WTC11 (cell line): ENCODE measurements at regions not wholly inside any gene's neighbourhood (a gene's known extent, or its start where the extent isn't known, plus 50 kb on each side); places are given as distances from the start of the nearest gene placed in this dataset.

Experiments
- ATAC-seq: fragments of 200-7000 bp; cut with Tn5 transposase; 2 replicates; pipeline ENCODE4 v1.10.0; 2021; ENCODE audit warnings: mild to moderate bottlenecking, moderate library complexity
- CTCF ChIA-PET: fragments of 300-600 bp; sonication (Branson Sonifier 250); formaldehyde crosslinking; loops from one replicate; lab custom pipeline; 2021; ENCODE audit warnings: antibody characterized with exemption; lab: Charles Lee
- POLR2A ChIA-PET: fragments of 350-600 bp; sonication (Branson Sonifier 250); formaldehyde crosslinking; loops from one replicate; lab custom pipeline; 2021; ENCODE audit warnings: antibody characterized with exemption; lab: Charles Lee
- DNase-seq: peaks from one replicate; pipeline ENCODE4 v3.0.0; 2021; ENCODE audit warnings: low spot score
- H3K27ac Mint-ChIP-seq: 2 replicates; pipeline ENCODE4 v1.8.0; 2021; ENCODE audit warnings: mixed read lengths
- H3K27me3 Mint-ChIP-seq: 2 replicates; pipeline ENCODE4 v1.8.0; 2021; ENCODE audit warnings: low read depth, mild to moderate bottlenecking, moderate library complexity, mixed read lengths
- H3K36me3 Mint-ChIP-seq: 2 replicates; pipeline ENCODE4 v1.8.0; 2021; ENCODE audit warnings: mixed read lengths
- H3K4me1 Mint-ChIP-seq: 2 replicates; pipeline ENCODE4 v1.8.0; 2022; ENCODE audit warnings: mixed read lengths
- H3K4me3 Mint-ChIP-seq: 2 replicates; pipeline ENCODE4 v1.8.0; 2021; ENCODE audit warnings: mild to moderate bottlenecking, moderate library complexity, mixed read lengths
- H3K9me3 Mint-ChIP-seq: 2 replicates; pipeline ENCODE4 v1.8.0; 2021; ENCODE audit warnings: mixed read lengths
- ATF6 ChIP-seq: sonication (generic); formaldehyde crosslinking; IDR thresholded peaks from 2 replicates; pipeline ENCODE4 v1.8.1; 2023; ENCODE audit warnings: mild to moderate bottlenecking, missing genetic modification reagents
- CTCF ChIP-seq: fragments of 200-600 bp; IDR thresholded peaks from 2 replicates; pipeline ENCODE4 v1.8.0; 2022; ENCODE audit warnings: antibody characterized with exemption
- ELF4 ChIP-seq: sonication (generic); formaldehyde crosslinking; IDR thresholded peaks from 2 replicates; pipeline ENCODE4 v1.8.1; 2022; ENCODE audit warnings: low read depth, mild to moderate bottlenecking, moderate library complexity, missing genetic modification reagents
- EMX1 ChIP-seq: fragments of 250-450 bp; sonication (Bioruptor Pico); IDR thresholded peaks from 2 replicates; pipeline ENCODE4 v1.8.0; 2021; ENCODE audit warnings: mild to moderate bottlenecking
- FOXJ3 ChIP-seq: sonication (generic); formaldehyde crosslinking; IDR thresholded peaks from 2 replicates; pipeline ENCODE4 v1.9.0; 2021; ENCODE audit warnings: missing genetic modification reagents, mild to moderate bottlenecking, borderline replicate concordance
- FOXP1 ChIP-seq: sonication (generic); formaldehyde crosslinking; IDR thresholded peaks from 2 replicates; pipeline ENCODE4 v1.8.0; 2022; ENCODE audit warnings: missing genetic modification reagents, mild to moderate bottlenecking, moderate library complexity, borderline replicate concordance
- KAT7 ChIP-seq: sonication (generic); formaldehyde crosslinking; IDR thresholded peaks from 2 replicates; pipeline ENCODE4 v1.8.1; 2023; ENCODE audit warnings: missing genetic modification reagents, mild to moderate bottlenecking, borderline replicate concordance
- MXD4 ChIP-seq: fragments of 250-450 bp; sonication (Bioruptor Pico); IDR thresholded peaks from 2 replicates; pipeline ENCODE4 v1.8.0; 2021; ENCODE audit warnings: mild to moderate bottlenecking, moderate library complexity, borderline replicate concordance
- NFATC4 ChIP-seq: fragments of 250-450 bp; sonication (Bioruptor Pico); IDR thresholded peaks from 2 replicates; pipeline ENCODE4 v1.9.0; 2021; ENCODE audit warnings: mild to moderate bottlenecking
- NFE2L1 ChIP-seq: sonication (generic); formaldehyde crosslinking; IDR thresholded peaks from 2 replicates; pipeline ENCODE4 v1.8.1; 2023; ENCODE audit warnings: missing genetic modification reagents
- NFYB ChIP-seq: sonication (generic); formaldehyde crosslinking; conservative IDR thresholded peaks from 2 replicates; pipeline ENCODE4 v1.8.0; 2022; ENCODE audit warnings: low read depth, missing genetic modification reagents
- NR3C1 ChIP-seq: sonication (generic); formaldehyde crosslinking; conservative IDR thresholded peaks from 2 replicates; pipeline ENCODE4 v1.8.1; 2023; ENCODE audit warnings: low read depth, mild to moderate bottlenecking, missing genetic modification reagents
- RORB ChIP-seq: fragments of 250-450 bp; sonication (Bioruptor Pico); IDR thresholded peaks from 2 replicates; pipeline ENCODE4 v1.9.0; 2021; ENCODE audit warnings: mild to moderate bottlenecking
- SMAD3 ChIP-seq: sonication (generic); formaldehyde crosslinking; IDR thresholded peaks from 2 replicates; pipeline ENCODE4 v1.8.0; 2022; ENCODE audit warnings: missing genetic modification reagents, mild to moderate bottlenecking, borderline replicate concordance
- TCF7 ChIP-seq: sonication (generic); formaldehyde crosslinking; IDR thresholded peaks from 2 replicates; pipeline ENCODE4 v1.8.0; 2022; ENCODE audit warnings: mild to moderate bottlenecking, low read depth, missing genetic modification reagents, moderate library complexity
- USF1 ChIP-seq: sonication (generic); formaldehyde crosslinking; IDR thresholded peaks from 2 replicates; pipeline ENCODE4 v1.8.0; 2022; ENCODE audit warnings: mild to moderate bottlenecking, missing genetic modification reagents
- ZMAT4 ChIP-seq: fragments of 250-450 bp; sonication (Bioruptor Pico); IDR thresholded peaks from 2 replicates; pipeline ENCODE4 v1.9.0; 2021; ENCODE audit warnings: mild to moderate bottlenecking
- ZNF121 ChIP-seq: sonication (generic); formaldehyde crosslinking; IDR thresholded peaks from 2 replicates; pipeline ENCODE4 v1.8.0; 2023; ENCODE audit warnings: missing genetic modification reagents
- ZNF425 ChIP-seq: fragments of 250-450 bp; sonication (Bioruptor Pico); conservative IDR thresholded peaks from 2 replicates; pipeline ENCODE4 v1.9.0; 2021; ENCODE audit warnings: mild to moderate bottlenecking
- ZNF532 ChIP-seq: fragments of 250-450 bp; sonication (Bioruptor Pico); IDR thresholded peaks from 2 replicates; pipeline ENCODE4 v1.9.0; 2021; ENCODE audit warnings: mild to moderate bottlenecking, borderline replicate concordance
- ZSCAN18 ChIP-seq: fragments of 250-450 bp; sonication (Bioruptor Pico); IDR thresholded peaks from 2 replicates; pipeline ENCODE4 v2.1.2; 2022; ENCODE audit warnings: mild to moderate bottlenecking, moderate library complexity
- TF ChIP-seq, protein P1 (sequence below): sonication (generic); formaldehyde crosslinking; IDR thresholded peaks from 2 replicates; pipeline ENCODE4 v1.8.0; 2022; ENCODE audit warnings: mild to moderate bottlenecking, missing genetic modification reagents

DNA sequence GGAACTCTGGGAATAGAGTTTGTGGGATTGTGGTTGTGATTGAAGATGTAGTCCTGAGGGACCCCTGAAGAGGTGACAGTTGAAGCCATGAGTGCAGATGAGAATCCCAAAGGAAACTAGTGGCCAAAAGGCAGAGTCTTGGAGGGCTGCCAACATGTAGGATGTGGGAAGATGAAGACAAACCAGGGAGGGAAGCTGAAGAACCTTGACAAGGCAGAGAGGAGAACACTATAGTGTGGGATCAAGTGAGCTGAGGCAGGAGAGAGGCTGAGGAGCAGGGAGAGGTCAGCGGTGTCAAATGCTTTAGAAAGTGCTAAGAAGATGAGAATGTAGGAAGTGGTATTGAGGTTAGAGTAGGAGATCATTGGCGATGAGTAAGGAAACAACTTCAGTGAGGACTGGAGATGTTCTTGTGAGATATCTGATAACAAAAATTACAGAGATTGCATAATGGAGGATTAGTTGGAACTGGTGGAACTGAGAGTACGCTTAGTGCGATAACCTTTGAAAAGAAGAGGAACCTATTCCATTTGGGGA, 88.5 kb upstream of the VCAM1 start (continued):
- no peak for TF ChIP-seq ATF6 (CRISPR knock-in tag)
- no peak for TF ChIP-seq KAT7 (CRISPR knock-in tag)
- no peak for TF ChIP-seq EMX1 (CRISPR knock-in tag)
- TF ChIP-seq ZSCAN18 (CRISPR knock-in tag): no peak
- TF ChIP-seq CTCF: no peak

DNA sequence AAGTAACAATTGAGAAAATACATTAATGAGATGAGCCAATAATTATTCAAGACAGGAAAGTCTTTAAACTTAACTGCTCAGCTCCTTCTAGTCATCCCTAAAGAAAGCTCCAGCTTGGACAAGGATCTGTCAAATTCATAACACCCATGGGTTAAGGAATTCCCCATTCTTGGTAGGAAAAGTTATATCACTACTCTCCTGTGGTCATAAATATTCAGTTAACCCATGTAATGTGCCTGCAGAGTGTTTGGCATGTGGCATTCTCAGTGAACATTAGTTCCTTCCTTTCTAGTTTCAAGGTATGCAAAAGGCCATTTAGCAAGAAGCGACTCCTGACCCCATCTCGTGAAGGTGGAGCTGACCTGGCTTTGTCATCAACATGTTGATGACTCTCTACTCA, 76.7 kb upstream of the VCAM1 start:
- DNase-seq: no peak
- Mint-ChIP-seq H3K27ac (no peak overlapping the region), H3K4me1 (no peaks in the 10 kb centered on the region), H3K4me3 (no peak overlapping the region), H3K9me3 (peaks cover 35% of the 10 kb centered on the region), H3K27me3 (peaks cover 4% of the 10 kb centered on the region), H3K36me3 (peaks cover 8% of the 10 kb centered on the region)
- ChIA-PET POLR2A (no interaction called here), CTCF (no interaction called here)
- TF ChIP-seq USF1 (no peak), ZMAT4 (CRISPR knock-in tag) (no peak), NFE2L1 (no peak), NFATC4 (CRISPR knock-in tag) (no peak), ELF4 (CRISPR knock-in tag) (no peak), ZNF532 (CRISPR knock-in tag) (no peak), SMAD3 (CRISPR knock-in tag) (no peak), ZNF425 (no peak), NFYB (CRISPR knock-in tag) (no peak), MXD4 (CRISPR knock-in tag) (no peak), FOXP1 (no peak), TCF7 (no peak), RORB (no peak), ZNF121 (CRISPR knock-in tag) (no peak), FOXJ3 (CRISPR knock-in tag) (no peak), NR3C1 (CRISPR knock-in tag) (no peak)
- TF ChIP-seq, protein P1, sequence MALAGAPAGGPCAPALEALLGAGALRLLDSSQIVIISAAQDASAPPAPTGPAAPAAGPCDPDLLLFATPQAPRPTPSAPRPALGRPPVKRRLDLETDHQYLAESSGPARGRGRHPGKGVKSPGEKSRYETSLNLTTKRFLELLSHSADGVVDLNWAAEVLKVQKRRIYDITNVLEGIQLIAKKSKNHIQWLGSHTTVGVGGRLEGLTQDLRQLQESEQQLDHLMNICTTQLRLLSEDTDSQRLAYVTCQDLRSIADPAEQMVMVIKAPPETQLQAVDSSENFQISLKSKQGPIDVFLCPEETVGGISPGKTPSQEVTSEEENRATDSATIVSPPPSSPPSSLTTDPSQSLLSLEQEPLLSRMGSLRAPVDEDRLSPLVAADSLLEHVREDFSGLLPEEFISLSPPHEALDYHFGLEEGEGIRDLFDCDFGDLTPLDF (CRISPR knock-in tag): no peak
- TF ChIP-seq, all 79 proteins: peak for 0
- no peak for ATAC-seq
